Lung (tissue), 11 donors: ENCODE measurements at regions not wholly inside any gene's neighbourhood (a gene's known extent, or its start where the extent isn't known, plus 50 kb on each side); places are given as distances from the start of the nearest gene placed in this dataset.

ENCODE experiments used
- ATAC-seq: fragments of 200-7000 bp; cut with Tn5 transposase; one replicate; pipeline ENCODE4 v1.9.1; 2020; ENCODE audit warnings: moderate number of reproducible peaks; ENCODE audit not compliant: insufficient read depth, low FRiP score
- DNase-seq, 3 donors: peaks; one replicate each; pipeline ENCODE4 v3.0.0-alpha.2; 2013 to 2017
- H3K27ac ChIP-seq, 2 donors: one replicate each; pipeline ENCODE4 v1.5.1; 2013; ENCODE audit warnings: mild to moderate bottlenecking in 2 of 2, moderate library complexity in 2 of 2, control low read depth in 1 of 2, inconsistent platforms in 1 of 2, low read depth in 1 of 2, low read length in 1 of 2
- H3K27me3 ChIP-seq, 3 donors: one replicate each; pipeline ENCODE4 v1.5.1; 2013; ENCODE audit warnings: low read length in 2 of 3; ENCODE audit not compliant: control insufficient read depth in 3 of 3, insufficient read depth in 3 of 3
- H3K36me3 ChIP-seq, 4 donors: one replicate each; pipeline ENCODE4 v1.5.1; 2013; ENCODE audit warnings: low read length in 4 of 4, mild to moderate bottlenecking in 1 of 4, moderate library complexity in 1 of 4; ENCODE audit not compliant: control insufficient read depth in 4 of 4, insufficient read depth in 4 of 4
- H3K4me1 ChIP-seq, 5 donors: one replicate each; pipeline ENCODE4 v1.5.1; 2013; ENCODE audit warnings: low read length in 5 of 5, mild to moderate bottlenecking in 2 of 5, moderate library complexity in 1 of 5; ENCODE audit not compliant: control insufficient read depth in 5 of 5, insufficient read depth in 5 of 5
- H3K4me3 ChIP-seq: one replicate; pipeline ENCODE4 v1.5.1; 2013; ENCODE audit warnings: mild to moderate bottlenecking, control low read depth, moderate library complexity
- H3K9ac ChIP-seq, 2 donors: one replicate each; pipeline ENCODE4 v1.5.1; 2013; ENCODE audit warnings: low read length in 2 of 2, control low read depth in 1 of 2; ENCODE audit not compliant: insufficient read depth in 1 of 2
- H3K9me3 ChIP-seq, 4 donors: one replicate each; pipeline ENCODE4 v1.5.1; 2013; ENCODE audit warnings: low read length in 3 of 4, mild to moderate bottlenecking in 1 of 4, moderate library complexity in 1 of 4; ENCODE audit not compliant: control insufficient read depth in 4 of 4, insufficient read depth in 3 of 4
- CTCF ChIP-seq: IDR thresholded peaks from 2 replicates; pipeline ENCODE4 v1.5.1; 2012; ENCODE audit warnings: mild to moderate bottlenecking; ENCODE audit errors: control extremely low read depth, extremely low read depth
- WGBS, 2 donors: extraction: QIAGEN DNeasy Blood & Tissue Kit; methylation state at CpG; one replicate each; pipeline ENCODE4 v1.1.7; 2013; 5-methylcytosine and 5-hydroxymethylcytosine counted together
- donor health status: control.
- donor health status: control.
- donor health status: Bipolar disorder and iron deficiency.
- donor health status: healthy.
- donor health status: DM: yes; HTN: yes; CAD: no.

DNA sequence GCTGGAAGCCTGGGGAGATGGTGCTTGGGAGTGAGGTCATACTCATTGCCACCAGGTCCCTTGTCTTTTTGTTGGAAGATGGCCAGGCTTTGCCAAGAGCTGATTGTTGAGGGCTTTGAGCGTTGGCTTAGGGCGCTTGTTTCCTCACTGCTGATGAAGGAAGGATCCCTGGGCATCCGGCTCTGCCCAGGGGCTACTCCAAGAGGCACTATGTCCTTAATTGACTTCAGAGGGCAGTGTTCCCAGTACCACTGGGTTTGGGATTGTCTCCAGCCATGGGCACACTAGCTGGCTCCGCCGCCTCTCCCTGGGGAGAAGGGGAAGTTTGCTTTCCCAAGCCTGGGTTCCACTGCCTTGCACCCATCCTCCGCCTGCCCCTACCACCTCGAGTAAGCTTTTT lies 57.2 kb upstream of the RGMA start:
- no peak overlapping the region for H3K27ac ChIP-seq
- 70 to 77% methylated on average over 7 of the region's 7 CpGs for WGBS, 2 donors

GRCh38 chr15:93144463-93145236 lies 55.6 kb upstream of the RGMA start:
- no peak for ATAC-seq
- Histone ChIP-seq H3K9ac (no peak overlapping the region), H3K9me3 (peaks cover 0 to 5% (median 0%) of the 10 kb centered on the region in 4 donors), H3K4me1 (no peaks in the 10 kb centered on the region), H3K4me3 (no peak overlapping the region), H3K27ac (no peak overlapping the region), H3K36me3 (no peaks in the 10 kb centered on the region), H3K27me3 (no peaks in the 10 kb centered on the region)
- WGBS, 2 donors: 77 to 81% methylated on average over 10 of the region's 10 CpGs
- no peak for TF ChIP-seq CTCF
- DNase-seq: no peak

More for the DNA sequence above, 57.2 kb upstream of the RGMA start:
- H3K36me3 ChIP-seq: no peaks in the 10 kb centered on the region
- H3K9me3 ChIP-seq: peaks cover 0 to 5% (median 0%) of the 10 kb centered on the region in 4 donors
- no peak for DNase-seq
- no peak overlapping the region for H3K4me3 ChIP-seq
- ATAC-seq: no peak
- no peak for TF ChIP-seq CTCF
- H3K27me3 ChIP-seq: no peaks in the 10 kb centered on the region
- H3K4me1 ChIP-seq: no peaks in the 10 kb centered on the region
- no peak overlapping the region for H3K9ac ChIP-seq

GRCh38 chr15:93143186-93143585 lies 54.2 kb upstream of the RGMA start:
- 92 to 95% methylated on average over 13 of the region's 13 CpGs for WGBS, 2 donors
- no peak for TF ChIP-seq CTCF
- Histone ChIP-seq H3K9me3 (peaks cover 0 to 5% (median 0%) of the 10 kb centered on the region in 4 donors), H3K9ac (no peak overlapping the region), H3K36me3 (no peaks in the 10 kb centered on the region), H3K27ac (no peak overlapping the region), H3K4me1 (no peaks in the 10 kb centered on the region), H3K27me3 (no peaks in the 10 kb centered on the region), H3K4me3 (no peak overlapping the region)
- ATAC-seq: no peak
- no peak for DNase-seq

DNA sequence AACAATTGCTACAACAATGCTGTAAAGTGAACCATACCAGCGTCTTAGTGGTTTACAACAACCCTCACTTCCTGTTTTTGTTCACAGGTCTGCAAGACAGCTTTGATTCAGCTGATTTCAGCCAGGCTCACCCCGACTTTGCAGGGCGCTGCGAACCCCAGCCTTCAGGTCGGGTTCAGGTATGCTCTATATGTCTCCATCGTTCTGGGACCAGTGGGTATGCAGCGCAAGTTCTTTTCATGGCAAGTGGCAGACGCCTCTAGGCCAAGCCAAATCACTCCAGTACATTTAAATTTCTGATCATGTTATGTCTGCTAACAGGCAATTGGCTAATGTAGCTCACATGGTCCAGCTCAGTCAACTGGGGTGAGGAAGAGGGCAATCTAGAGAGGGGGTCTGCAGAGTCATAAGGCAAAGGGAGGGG lies 52.4 kb upstream of the RGMA start:
- WGBS, 2 donors: 59 to 65% methylated on average over 8 of the region's 8 CpGs
- no peak for TF ChIP-seq CTCF
- Histone ChIP-seq H3K36me3 (no peaks in the 10 kb centered on the region), H3K4me1 (no peaks in the 10 kb centered on the region), H3K9me3 (peaks cover 0 to 5% (median 0%) of the 10 kb centered on the region in 4 donors), H3K27ac (no peak overlapping the region), H3K4me3 (no peak overlapping the region), H3K27me3 (no peaks in the 10 kb centered on the region), H3K9ac (no peak overlapping the region)
- ATAC-seq (no peak), DNase-seq (no peak)
